GM18909 (cell line): ENCODE measurements at regions not wholly inside any gene's neighbourhood (a gene's known extent, or its start where the extent isn't known, plus 50 kb on each side); places are given as distances from the start of the nearest gene placed in this dataset.

Experiments used
- ATAC-seq: cut with Tn5 transposase; IDR thresholded peaks from one replicate; pipeline ENCODE4 v1.9.1; 2021; ENCODE audit warnings: mild to moderate bottlenecking; ENCODE audit not compliant: unreplicated experiment, poor library complexity

DNA sequence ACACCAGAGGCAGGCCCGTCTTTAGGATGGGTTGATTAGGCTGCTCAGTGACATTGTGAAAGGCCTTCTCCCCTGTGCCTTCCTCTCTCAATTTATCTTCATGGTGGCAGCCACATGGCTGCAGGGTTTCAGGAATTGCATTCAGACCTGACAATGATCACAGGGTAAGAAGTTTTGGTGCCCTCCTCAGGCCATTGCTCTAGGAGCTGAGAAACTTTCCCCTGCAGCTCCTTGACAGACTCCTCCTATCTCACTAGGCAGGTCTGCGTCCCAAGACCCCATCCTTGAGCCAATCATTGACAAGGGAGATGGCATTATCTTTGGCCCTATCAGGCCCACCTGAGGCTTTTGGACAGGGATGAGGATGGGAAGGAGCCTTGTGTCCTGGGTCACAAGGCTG, 57.4 kb upstream of the ANO4 start:
- ATAC-seq, result no peak

DNA sequence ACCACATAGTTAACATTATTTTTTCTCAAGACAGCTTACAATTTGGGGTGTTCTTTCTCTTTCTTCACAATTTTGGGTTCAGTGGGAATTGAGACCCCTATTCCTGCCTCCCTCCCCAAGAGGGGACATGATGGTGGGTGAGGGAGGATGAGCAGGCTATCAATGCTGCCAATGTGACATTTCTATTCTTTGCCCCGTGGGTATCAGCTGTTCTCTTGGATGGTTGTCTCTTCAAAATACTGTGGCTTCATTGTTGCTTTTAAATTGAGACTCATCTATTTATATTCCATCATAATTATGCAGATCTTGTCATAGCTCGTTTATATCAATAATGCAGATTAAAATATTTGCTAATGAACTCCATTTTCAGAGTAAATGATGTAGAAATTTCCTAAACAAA, 56.5 kb upstream of the ANO4 start:
- ATAC-seq, result no peak

DNA sequence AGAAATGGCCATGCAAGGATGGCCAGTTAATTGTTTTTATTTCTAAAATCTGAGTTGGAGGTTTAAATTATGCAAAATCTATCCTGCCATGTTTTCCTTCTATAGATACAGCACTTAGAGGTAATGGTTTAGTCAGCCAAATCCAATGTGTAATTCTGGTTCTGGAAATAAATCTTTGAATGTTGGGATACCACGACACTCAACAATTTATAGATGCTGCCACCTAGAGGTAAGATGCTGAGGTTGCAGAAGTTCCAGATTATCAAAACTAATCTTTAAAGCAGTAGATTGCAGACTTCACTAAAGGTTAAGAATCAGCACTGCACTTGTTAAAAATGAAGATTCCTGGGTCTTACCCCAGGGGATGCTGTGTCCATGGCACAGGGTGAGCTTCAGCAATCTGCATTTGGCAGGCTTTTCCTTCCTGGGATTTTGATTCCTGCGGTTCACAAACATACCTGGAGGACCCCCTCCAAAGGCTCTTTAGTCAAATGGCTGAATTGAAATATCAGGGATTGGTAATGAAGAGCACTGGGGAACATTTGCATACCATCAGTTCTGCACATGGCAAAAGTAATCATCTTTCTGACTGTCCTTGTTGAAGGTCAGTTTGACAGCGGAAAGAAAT, 53.4 kb upstream of the ANO4 start:
- ATAC-seq, result no peak

DNA sequence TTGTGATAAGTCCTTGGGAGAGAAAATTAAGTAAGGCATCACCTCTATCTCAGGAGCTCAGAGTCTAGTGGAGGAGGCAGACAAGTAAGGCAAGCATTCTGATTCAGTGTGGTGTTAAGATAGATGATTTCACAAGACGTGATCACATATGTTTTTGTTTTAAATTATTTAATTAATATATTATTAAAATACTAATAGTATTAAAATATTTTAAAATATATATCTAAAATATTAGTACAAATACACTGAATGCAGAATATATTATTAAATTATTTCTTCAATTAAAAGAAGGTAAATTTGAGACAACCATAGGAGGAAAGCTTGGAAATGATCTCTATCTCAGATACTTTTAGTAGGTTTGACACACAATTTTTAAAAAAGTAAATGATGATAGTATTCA, 51.5 kb upstream of the ANO4 start:
- ATAC-seq, result no peak
